BLaER1 (cell line): ENCODE measurements at regions not wholly inside any gene's neighbourhood (a gene's known extent, or its start where the extent isn't known, plus 50 kb on each side); places are given as distances from the start of the nearest gene placed in this dataset.
A peak's percentile ranks its signal among the peaks of the same experiment; 100 is the strongest.
"Not testable (repeated sequence)": the region's sequence is repeated elsewhere in the genome, so short reads cannot be mapped to it uniquely, and the experiment has no call there.

ENCODE experiments used
- H3K27ac ChIP-seq: shearing (Covaris generic); formaldehyde crosslinking; 2 replicates; pipeline ENCODE4 v1.8.1; 2022
- H3K27me3 ChIP-seq: shearing (Covaris generic); formaldehyde crosslinking; 2 replicates; pipeline ENCODE4 v1.8.1; 2022
- H3K36me3 ChIP-seq: shearing (Covaris generic); formaldehyde crosslinking; 2 replicates; pipeline ENCODE4 v1.8.1; 2022
- H3K4me1 ChIP-seq: shearing (Covaris generic); formaldehyde crosslinking; 2 replicates; pipeline ENCODE4 v1.8.1; 2022
- H3K4me2 ChIP-seq: shearing (Covaris generic); formaldehyde crosslinking; 2 replicates; pipeline ENCODE4 v1.8.1; 2022
- H3K4me3 ChIP-seq: shearing (Covaris generic); formaldehyde crosslinking; 2 replicates; pipeline ENCODE4 v1.8.1; 2022
- H3K9ac ChIP-seq: shearing (Covaris generic); formaldehyde crosslinking; 2 replicates; pipeline ENCODE4 v1.8.1; 2022
- H3K9me3 ChIP-seq: shearing (Covaris generic); formaldehyde crosslinking; 2 replicates; pipeline ENCODE4 v1.8.1; 2022
- H4K20me1 ChIP-seq: shearing (Covaris generic); formaldehyde crosslinking; 2 replicates; pipeline ENCODE4 v1.8.1; 2022
- Cebpa-rat ChIP-seq: shearing (Covaris generic); IDR thresholded peaks from 2 replicates; pipeline ENCODE4 v1.8.1; 2022

GRCh38 chr2:16948053-16948452 lies 282.4 kb upstream of the CYRIA start:
- Histone ChIP-seq H3K9me3 (no peaks in the 10 kb centered on the region), H4K20me1 (no peaks in the 10 kb centered on the region), H3K27me3 (no peaks in the 10 kb centered on the region), H3K9ac (no peak overlapping the region), H3K4me1 (no peaks in the 10 kb centered on the region), H3K27ac (no peak overlapping the region), H3K36me3 (no peaks in the 10 kb centered on the region), H3K4me3 (no peak overlapping the region), H3K4me2 (no peak overlapping the region)
- TF ChIP-seq Cebpa-rat = no peak

- H3K9ac ChIP-seq = no peak overlapping the region
- TF ChIP-seq Cebpa-rat = no peak
Measured at GRCh38 chr2:16943279-16943958, 277.8 kb upstream of the CYRIA start.

GRCh38 chr2:16940214-16940613 lies 274.6 kb upstream of the CYRIA start:
- H3K27ac ChIP-seq = no peak overlapping the region
- H3K9ac ChIP-seq = no peak overlapping the region
- H3K4me1 ChIP-seq = no peaks in the 10 kb centered on the region
- no peak overlapping the region for H3K4me3 ChIP-seq
- H3K36me3 ChIP-seq = no peaks in the 10 kb centered on the region
- no peaks in the 10 kb centered on the region for H4K20me1 ChIP-seq
- H3K9me3 ChIP-seq = no peaks in the 10 kb centered on the region
- no peak overlapping the region for H3K4me2 ChIP-seq
- no peaks in the 10 kb centered on the region for H3K27me3 ChIP-seq
- TF ChIP-seq Cebpa-rat = no peak

More at GRCh38 chr2:16943279-16943958, 277.8 kb upstream of the CYRIA start:
- Histone ChIP-seq H3K4me1 (no peaks in the 10 kb centered on the region), H3K4me3 (no peak overlapping the region), H3K4me2 (no peak overlapping the region), H3K27ac (no peak overlapping the region), H3K36me3 (no peaks in the 10 kb centered on the region), H4K20me1 (no peaks in the 10 kb centered on the region), H3K9me3 (no peaks in the 10 kb centered on the region), H3K27me3 (no peaks in the 10 kb centered on the region)

GRCh38 chr2:16939771-16940170 lies 274.1 kb upstream of the CYRIA start:
- TF ChIP-seq Cebpa-rat = no peak
- Histone ChIP-seq H3K4me1 (no peaks in the 10 kb centered on the region), H3K27ac (no peak overlapping the region), H3K4me2 (no peak overlapping the region), H3K9me3 (no peaks in the 10 kb centered on the region), H3K36me3 (no peaks in the 10 kb centered on the region), H3K9ac (no peak overlapping the region), H4K20me1 (no peaks in the 10 kb centered on the region), H3K27me3 (no peaks in the 10 kb centered on the region), H3K4me3 (no peak overlapping the region)

- TF ChIP-seq Cebpa-rat = no peak
- H3K4me1 ChIP-seq = no peaks in the 10 kb centered on the region
- H3K36me3 ChIP-seq = no peaks in the 10 kb centered on the region
- H3K27ac ChIP-seq = no peak overlapping the region
- H4K20me1 ChIP-seq = no peaks in the 10 kb centered on the region
- H3K4me2 ChIP-seq = no peak overlapping the region
- H3K9ac ChIP-seq = no peak overlapping the region
- no peaks in the 10 kb centered on the region for H3K9me3 ChIP-seq
- H3K4me3 ChIP-seq = no peak overlapping the region
- no peaks in the 10 kb centered on the region for H3K27me3 ChIP-seq
Measured at GRCh38 chr2:16933355-16933754, 267.7 kb upstream of the CYRIA start.

GRCh38 chr2:16932826-16933225 lies 267.2 kb upstream of the CYRIA start:
- Histone ChIP-seq H3K27me3 (no peaks in the 10 kb centered on the region), H3K36me3 (no peaks in the 10 kb centered on the region)
- TF ChIP-seq Cebpa-rat = no peak

GRCh38 chr2:16931441-16931840 lies 265.8 kb upstream of the CYRIA start:
- H3K4me3 ChIP-seq = no peak overlapping the region

More at GRCh38 chr2:16932826-16933225, 267.2 kb upstream of the CYRIA start:
- Histone ChIP-seq H3K27ac (no peak overlapping the region), H3K4me3 (no peak overlapping the region), H3K9ac (no peak overlapping the region), H3K4me2 (no peak overlapping the region), H4K20me1 (no peaks in the 10 kb centered on the region), H3K4me1 (no peaks in the 10 kb centered on the region), H3K9me3 (no peaks in the 10 kb centered on the region)

GRCh38 chr2:16927398-16927797 lies 261.8 kb upstream of the CYRIA start:
- Histone ChIP-seq H3K4me3 (no peak overlapping the region), H3K36me3 (no peaks in the 10 kb centered on the region), H3K27me3 (no peaks in the 10 kb centered on the region), H3K9ac (no peak overlapping the region), H4K20me1 (no peaks in the 10 kb centered on the region), H3K4me1 (no peaks in the 10 kb centered on the region), H3K27ac (no peak overlapping the region), H3K4me2 (no peak overlapping the region), H3K9me3 (peaks cover 5% of the 10 kb centered on the region; the same call in 1 of the 2 replicates)
- TF ChIP-seq Cebpa-rat = no peak

More at GRCh38 chr2:16931441-16931840, 265.8 kb upstream of the CYRIA start:
- no peaks in the 10 kb centered on the region for H3K9me3 ChIP-seq
- H3K4me2 ChIP-seq = no peak overlapping the region
- no peaks in the 10 kb centered on the region for H3K27me3 ChIP-seq
- H3K4me1 ChIP-seq = no peaks in the 10 kb centered on the region
- H4K20me1 ChIP-seq = no peaks in the 10 kb centered on the region
- no peak overlapping the region for H3K9ac ChIP-seq
- no peak overlapping the region for H3K27ac ChIP-seq
- no peaks in the 10 kb centered on the region for H3K36me3 ChIP-seq
- no peak for TF ChIP-seq Cebpa-rat

- H3K4me1 ChIP-seq = no peaks in the 10 kb centered on the region
- no peak overlapping the region for H3K4me2 ChIP-seq
- peak; percentile 6; the same call in 1 of the 2 replicates for TF ChIP-seq Cebpa-rat
Measured at GRCh38 chr2:16925145-16925544, 259.5 kb upstream of the CYRIA start.

GRCh38 chr2:16915341-16915755 lies 249.7 kb upstream of the CYRIA start:
- not testable (repeated sequence) for H3K27me3 ChIP-seq, H3K4me2 ChIP-seq, H3K4me1 ChIP-seq, H3K36me3 ChIP-seq, H3K9ac ChIP-seq, H3K4me3 ChIP-seq, H3K27ac ChIP-seq, H4K20me1 ChIP-seq, H3K9me3 ChIP-seq

More at GRCh38 chr2:16925145-16925544, 259.5 kb upstream of the CYRIA start:
- Histone ChIP-seq H3K36me3 (no peaks in the 10 kb centered on the region), H3K4me3 (no peak overlapping the region), H3K9ac (no peak overlapping the region), H3K9me3 (peaks cover 5% of the 10 kb centered on the region; the same call in 1 of the 2 replicates), H3K27me3 (no peaks in the 10 kb centered on the region), H4K20me1 (no peaks in the 10 kb centered on the region), H3K27ac (no peak overlapping the region)

- Histone ChIP-seq H3K4me3 (no peak overlapping the region), H3K4me2 (no peak overlapping the region), H3K36me3 (no peaks in the 10 kb centered on the region), H3K27me3 (no peaks in the 10 kb centered on the region), H4K20me1 (no peaks in the 10 kb centered on the region), H3K27ac (no peak overlapping the region), H3K4me1 (no peaks in the 10 kb centered on the region), H3K9ac (no peak overlapping the region), H3K9me3 (no peaks in the 10 kb centered on the region)
- no peak for TF ChIP-seq Cebpa-rat
Measured at GRCh38 chr2:16911746-16912145, 246.1 kb upstream of the CYRIA start.
